Ovary (tissue), 7 donors: ENCODE measurements at regions not wholly inside any gene's neighbourhood (a gene's known extent, or its start where the extent isn't known, plus 50 kb on each side); places are given as distances from the start of the nearest gene placed in this dataset.

ENCODE experiments used
- DNase-seq, 5 donors: peaks; one replicate each; pipeline ENCODE4 v3.0.0-alpha.2; 2019 to 2020
- H3K27ac ChIP-seq, 2 donors: fragments of 200-600 bp; one replicate each; pipeline versions ENCODE4 v1.5.1 to v1.8.0; 2019 to 2022
- H3K27me3 ChIP-seq: fragments of 200-600 bp; one replicate; pipeline ENCODE4 v1.8.0; 2022
- H3K36me3 ChIP-seq: fragments of 200-600 bp; sonication (generic); one replicate; pipeline ENCODE4 v1.5.1; 2019
- H3K4me1 ChIP-seq: one replicate; pipeline ENCODE4 v1.8.1; 2013; ENCODE audit warnings: mild to moderate bottlenecking, moderate library complexity; ENCODE audit not compliant: insufficient read depth
- H3K4me3 ChIP-seq: fragments of 200-600 bp; sonication (generic); one replicate; pipeline ENCODE4 v1.5.1; 2017
- H3K9me3 ChIP-seq, 2 donors: fragments of 200-600 bp in 1 of 2; sonication (generic) in 1 of 2; one replicate each; pipeline versions ENCODE4 v1.5.1 to v1.8.1; 2013 to 2019; ENCODE audit warnings: mild to moderate bottlenecking in 1 of 2, moderate library complexity in 1 of 2
- CTCF ChIP-seq, 3 donors: fragments of 450-650 bp in 2 of 3; fragments of 200-600 bp in 1 of 3; IDR thresholded peaks; one replicate each; pipeline versions ENCODE4 v1.5.1 to v1.8.0; 2016 to 2022; ENCODE audit warnings: antibody characterized with exemption in 3 of 3, mild to moderate bottlenecking in 1 of 3
- EP300 ChIP-seq: sonication (generic); formaldehyde crosslinking; IDR thresholded peaks from one replicate; pipeline ENCODE4 v1.6.1; 2017; ENCODE audit warnings: antibody characterized with exemption
- POLR2A ChIP-seq: fragments of 450-650 bp; IDR thresholded peaks from one replicate; pipeline ENCODE4 v1.6.1; 2017; ENCODE audit warnings: antibody characterized with exemption, mild to moderate bottlenecking, moderate library complexity
- WGBS, 3 donors: extraction: QIAGEN DNeasy Blood & Tissue Kit in 1 of 3; methylation state at CpG; one replicate each; pipeline versions ENCODE4 v1.1.5 to v1.1.7; 2013 to 2017; 5-methylcytosine and 5-hydroxymethylcytosine counted together
- intact Hi-C, 4 donors: fragments of 100-400 bp; cut with DNase I; formaldehyde crosslinking; loops; one replicate each; pipeline versions ENCODE4 v1.11.0 to v1.15.1; 2022 to 2023
- donor health status: DM: no; HTN: no; CAD: no; lungs with moderate emphysema.
- donor health status: DM: no; HTN: no; CAD: no.
- donor health status: Bipolar disorder and iron deficiency.
- donor health status: DM: no; HTN: no; CAD: no.
- donor health status: DM: yes; HTN: yes; CAD: no.

DNA sequence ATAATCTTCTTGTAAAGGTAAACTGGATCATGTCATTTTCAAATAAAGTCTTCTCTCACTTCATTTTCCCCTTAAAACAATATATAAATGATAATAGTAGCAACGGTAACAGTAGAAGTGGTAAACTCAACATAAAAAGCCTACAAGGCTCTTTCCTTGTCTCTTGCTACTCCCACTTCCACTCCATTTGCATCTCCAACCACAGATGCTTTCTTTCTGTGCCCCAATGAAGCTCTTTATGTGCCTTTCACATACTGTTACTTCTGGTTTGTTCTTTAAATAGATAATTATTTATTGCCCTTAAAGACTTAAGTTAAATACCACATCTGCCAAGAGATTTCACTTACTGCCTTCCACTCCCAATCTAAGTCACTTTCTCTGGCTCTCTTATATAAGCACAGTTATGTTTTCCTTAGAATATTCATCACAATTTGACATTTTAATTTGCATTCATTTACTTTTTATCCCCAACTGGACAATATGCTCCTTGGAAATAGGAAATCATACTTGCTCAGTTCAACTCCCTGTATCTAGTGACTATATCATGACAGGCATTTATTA is 149.9 kb downstream of the CRPPA start:
- TF ChIP-seq POLR2A = no peak
- Histone ChIP-seq H3K9me3 (no peaks in the 10 kb centered on the region), H3K27me3 (no peaks in the 10 kb centered on the region), H3K4me1 (no peaks in the 10 kb centered on the region), H3K27ac (no peak overlapping the region), H3K4me3 (no peak overlapping the region), H3K36me3 (no peaks in the 10 kb centered on the region)
- no peak for DNase-seq
- intact Hi-C loops = no loop called here
- 28 to 29% (median 28%) methylated on average over 1 of the region's 1 CpG for WGBS, 3 donors

GRCh38 chr7:16270844-16271243 is 150.5 kb downstream of the CRPPA start:
- no peak for DNase-seq
- WGBS, 3 donors = 79 to 85% (median 79%) methylated on average over 4 of the region's 4 CpGs
- no peaks in the 10 kb centered on the region for H3K27me3 ChIP-seq
- no peaks in the 10 kb centered on the region for H3K9me3 ChIP-seq
- H3K4me1 ChIP-seq = no peaks in the 10 kb centered on the region
- intact Hi-C loops = no loop called here
- TF ChIP-seq CTCF (IDR thresholded peaks at IDR 0.05) (no peak), POLR2A (no peak), EP300 (no peak)
- H3K27ac ChIP-seq = no peak overlapping the region
- no peaks in the 10 kb centered on the region for H3K36me3 ChIP-seq
- no peak overlapping the region for H3K4me3 ChIP-seq

GRCh38 chr7:16268821-16269768 is 152.2 kb downstream of the CRPPA start:
- Histone ChIP-seq H3K27ac (no peak overlapping the region), H3K4me1 (no peaks in the 10 kb centered on the region), H3K27me3 (no peaks in the 10 kb centered on the region), H3K36me3 (no peaks in the 10 kb centered on the region), H3K9me3 (no peaks in the 10 kb centered on the region), H3K4me3 (no peak overlapping the region)
- TF ChIP-seq POLR2A (no peak), EP300 (no peak), CTCF (IDR thresholded peaks at IDR 0.05) (no peak)
- no peak for DNase-seq
- intact Hi-C loops = no loop called here
- WGBS, 3 donors = 79 to 83% (median 82%) methylated on average over 12 of the region's 12 CpGs

- no peak overlapping the region for H3K4me3 ChIP-seq
- no peak for DNase-seq
- H3K36me3 ChIP-seq = no peaks in the 10 kb centered on the region
- no peaks in the 10 kb centered on the region for H3K9me3 ChIP-seq
- no peaks in the 10 kb centered on the region for H3K4me1 ChIP-seq
- intact Hi-C loops = no loop called here
- no peak for TF ChIP-seq EP300
- no peak for TF ChIP-seq POLR2A
- no peak for TF ChIP-seq CTCF (IDR thresholded peaks at IDR 0.05)
- 95 to 97% (median 96%) methylated on average over 5 of the region's 5 CpGs for WGBS, 3 donors
- no peak overlapping the region for H3K27ac ChIP-seq
- H3K27me3 ChIP-seq = no peaks in the 10 kb centered on the region
Observed at GRCh38 chr7:16267953-16268820, 153.2 kb downstream of the CRPPA start.
